GM21360 (cell line): ENCODE measurements at regions not wholly inside any gene's neighbourhood (a gene's known extent, or its start where the extent isn't known, plus 50 kb on each side); places are given as distances from the start of the nearest gene placed in this dataset.
"Not testable (repeated sequence)": the region's sequence is repeated elsewhere in the genome, so short reads cannot be mapped to it uniquely, and the experiment has no call there.

Experiments used
- ATAC-seq: cut with Tn5 transposase; IDR thresholded peaks from one replicate; pipeline ENCODE4 v1.9.1; 2021; ENCODE audit warnings: mild to moderate bottlenecking, moderate library complexity; ENCODE audit not compliant: unreplicated experiment

DNA sequence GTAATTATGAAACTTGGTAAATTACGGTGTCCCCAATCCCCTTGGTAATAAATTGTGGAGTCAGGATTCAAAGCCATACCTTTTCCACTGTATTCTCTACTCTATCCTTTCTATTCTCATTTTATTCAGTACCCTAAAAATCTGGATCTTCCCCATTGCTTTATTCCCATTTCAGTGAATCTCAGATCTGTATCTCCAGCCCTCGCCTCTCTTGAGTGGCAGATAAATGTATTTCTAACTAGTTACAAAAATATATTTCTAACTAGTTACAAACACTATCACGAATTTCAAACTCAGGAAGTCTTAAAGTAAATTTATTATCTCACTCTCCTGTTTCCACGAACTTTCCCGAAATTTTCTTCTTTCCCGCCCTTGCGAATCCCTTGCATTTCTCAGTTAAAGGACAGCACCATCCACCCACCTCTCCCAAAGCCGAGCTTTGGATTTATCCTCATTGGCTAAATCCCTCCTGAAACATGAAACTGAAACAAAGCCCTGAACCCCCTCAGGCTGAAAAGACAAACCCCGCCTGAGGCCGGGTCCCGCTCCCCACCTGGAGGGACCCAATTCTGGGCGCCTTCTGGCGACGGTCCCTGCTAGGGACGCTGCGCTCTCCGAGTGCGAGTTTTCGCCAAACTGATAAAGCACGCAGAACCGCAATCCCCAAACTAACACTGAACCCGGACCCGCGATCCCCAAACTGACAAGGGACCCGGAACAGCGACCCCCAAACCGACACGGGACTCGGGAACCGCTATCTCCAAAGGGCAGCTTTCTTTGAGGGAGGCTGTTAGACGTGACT is 164.3 kb upstream of the PABPC3 start:
- ATAC-seq: no peak

GRCh38 chr13:24933106-24934023 is 162.6 kb upstream of the PABPC3 start:
- ATAC-seq: not testable (repeated sequence)

GRCh38 chr13:24934024-24934385 is 161.9 kb upstream of the PABPC3 start:
- ATAC-seq: not testable (repeated sequence)

- ATAC-seq: no peak
Measured at GRCh38 chr13:24938966-24939365, 157.0 kb upstream of the PABPC3 start.

DNA sequence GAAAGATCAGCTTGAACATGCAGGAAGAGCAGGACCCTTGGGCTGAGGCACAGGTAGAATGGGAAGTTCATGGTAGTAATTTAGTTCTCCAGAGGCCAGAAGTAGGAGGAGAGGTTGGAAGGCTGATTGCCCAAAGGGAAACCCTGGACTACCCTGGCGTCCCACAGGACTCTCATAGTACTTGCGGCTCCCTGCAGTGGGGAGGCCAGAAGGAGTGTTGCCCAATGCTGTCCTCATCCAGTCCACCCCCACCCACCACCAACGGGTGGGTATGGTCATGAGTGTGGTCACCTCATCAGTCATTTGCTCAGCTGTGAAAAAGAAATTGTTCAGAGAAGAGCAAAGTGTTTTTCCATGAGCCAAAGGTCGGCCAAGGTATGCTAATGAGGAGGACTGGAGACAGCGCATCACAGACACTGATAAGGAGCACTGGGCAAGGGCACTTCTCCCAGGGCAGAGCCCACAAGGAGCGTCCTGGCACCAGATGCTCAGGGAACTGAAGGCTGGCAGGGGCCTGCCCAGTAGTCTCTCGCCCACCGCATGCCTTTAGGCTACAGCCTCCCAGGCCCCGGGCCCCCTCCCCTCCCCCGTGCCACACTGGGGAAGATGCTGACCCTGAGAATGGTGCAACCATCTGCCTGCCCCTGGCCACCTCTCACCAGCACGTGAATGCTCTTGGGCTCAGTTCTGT is 154.8 kb upstream of the PABPC3 start:
- ATAC-seq: not testable (repeated sequence)

DNA sequence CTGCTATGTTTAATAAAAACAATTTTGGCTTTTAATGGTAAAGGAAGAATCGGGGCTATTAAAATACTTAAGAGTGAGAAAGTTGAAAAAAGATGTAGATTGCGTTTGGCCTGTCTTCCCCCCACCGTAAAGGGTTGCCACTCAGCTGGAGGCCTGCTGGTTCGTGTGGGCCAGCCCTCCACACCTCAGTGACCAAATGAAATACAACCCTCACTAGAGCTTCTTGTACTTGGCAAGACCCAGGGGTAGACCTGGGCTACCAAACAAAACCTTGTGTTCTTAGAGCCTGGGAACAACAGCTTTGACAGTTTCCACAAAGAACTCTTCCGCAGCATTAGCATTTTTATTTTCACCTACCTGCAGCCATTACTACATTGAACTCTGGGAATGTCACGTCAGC is 152.8 kb upstream of the PABPC3 start:
- ATAC-seq: no peak

DNA sequence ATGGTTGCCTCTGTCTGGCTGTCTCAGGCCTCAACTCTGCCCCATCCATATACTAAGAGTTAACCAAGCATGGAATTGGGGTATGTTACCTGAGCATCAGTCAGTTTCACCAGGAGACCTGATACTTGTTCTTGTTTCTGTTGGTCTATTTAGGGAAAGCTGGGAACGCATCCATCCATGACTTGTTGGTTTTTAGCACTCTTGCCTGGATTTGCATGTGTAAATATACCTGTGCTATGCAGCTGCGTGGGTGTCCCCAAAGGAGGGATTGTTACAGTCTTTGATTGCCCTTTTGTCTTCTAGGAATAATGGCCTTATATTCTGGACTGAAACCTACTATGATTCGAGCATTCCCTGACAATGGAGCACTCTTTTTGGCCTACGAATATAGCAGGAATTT is 151.9 kb upstream of the PABPC3 start:
- not testable (repeated sequence) for ATAC-seq

DNA sequence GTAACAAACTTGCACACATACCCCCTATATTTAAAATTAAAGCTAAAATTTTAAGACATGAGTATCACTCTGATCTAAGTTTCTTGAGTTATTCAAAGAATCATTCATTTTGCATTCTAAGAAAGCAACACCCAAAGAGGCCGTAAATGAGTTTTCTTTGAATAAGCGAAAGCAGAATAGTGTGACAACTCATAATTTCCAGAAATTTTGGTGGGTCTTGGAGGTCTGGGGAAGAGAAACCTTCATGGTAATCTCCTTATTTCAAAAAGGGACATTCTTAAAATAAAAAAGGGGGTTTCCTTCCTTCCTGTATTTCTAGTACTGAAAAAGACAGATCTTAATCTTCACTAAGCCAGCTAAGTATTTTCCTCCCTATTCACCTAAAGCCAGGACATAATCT is 147.0 kb upstream of the PABPC3 start:
- not testable (repeated sequence) for ATAC-seq

DNA sequence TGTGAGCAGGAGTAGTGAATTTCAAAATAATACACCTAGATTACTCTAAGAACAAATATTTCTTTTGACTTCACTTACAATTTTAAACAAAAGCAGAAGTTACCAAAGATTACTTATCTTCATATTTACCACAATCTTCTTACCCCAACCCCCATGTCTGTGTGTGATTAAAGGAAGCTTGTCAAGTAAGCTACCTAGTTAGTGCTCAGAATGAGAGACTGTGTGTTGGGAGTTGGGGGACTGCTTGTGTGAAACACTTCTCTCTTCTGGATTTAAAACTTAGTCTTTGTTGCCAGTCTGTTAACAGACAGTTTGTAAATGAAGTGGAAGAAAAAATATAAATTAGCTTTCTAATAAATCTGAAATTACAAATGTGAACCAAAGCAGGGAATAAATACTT is 145.3 kb upstream of the PABPC3 start:
- not testable (repeated sequence) for ATAC-seq

DNA sequence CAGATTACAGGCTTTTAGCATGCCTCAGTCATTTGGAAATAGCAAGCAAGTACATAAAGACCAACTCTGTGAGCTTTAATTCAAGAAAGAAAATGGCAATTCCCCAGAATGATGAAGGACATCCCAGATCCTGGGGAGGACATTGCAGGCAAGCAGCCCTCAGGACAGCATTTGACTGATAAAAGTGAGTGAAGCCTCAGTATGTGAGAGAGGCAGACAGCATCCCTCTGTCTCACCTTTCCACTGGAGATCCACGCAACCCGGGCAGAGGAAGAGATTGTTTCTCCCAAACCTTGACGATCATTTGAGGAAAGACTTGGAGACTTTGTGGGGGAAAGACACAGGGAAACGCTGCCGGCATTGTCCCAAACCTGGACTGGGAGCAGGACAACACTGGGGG is 128.0 kb upstream of the PABPC3 start:
- not testable (repeated sequence) for ATAC-seq

- not testable (repeated sequence) for ATAC-seq
Measured at GRCh38 chr13:24968416-24968815, 127.5 kb upstream of the PABPC3 start.

GRCh38 chr13:24973102-24973501 is 122.8 kb upstream of the PABPC3 start:
- not testable (repeated sequence) for ATAC-seq

DNA sequence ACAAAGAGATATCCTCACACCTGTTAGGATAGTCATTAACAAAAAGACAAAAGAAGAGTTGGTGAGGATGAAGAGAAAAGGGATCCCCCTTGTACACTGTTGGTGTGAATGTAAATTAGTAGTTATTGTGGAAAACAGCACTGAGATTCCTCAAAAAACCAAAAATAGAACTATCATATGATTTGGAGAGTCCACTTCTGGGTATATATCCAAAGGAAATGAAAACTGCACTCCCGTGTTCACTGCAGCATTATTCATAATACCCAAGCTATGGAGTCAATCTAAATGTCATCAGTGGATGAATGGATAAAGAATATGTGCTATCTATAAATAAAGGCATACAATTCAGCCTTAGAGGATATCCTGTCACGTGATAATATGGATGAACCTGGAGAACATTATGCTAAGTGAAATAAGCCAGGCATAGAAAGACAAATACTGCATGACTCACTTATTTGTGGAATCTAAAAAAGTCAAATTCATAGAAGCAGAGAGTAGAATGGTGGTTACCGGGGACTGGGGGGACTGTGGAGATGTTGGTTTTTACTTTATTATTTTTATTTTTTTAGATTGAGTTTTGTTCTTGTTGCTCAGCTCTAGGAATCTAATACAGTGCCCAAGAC is 114.6 kb upstream of the PABPC3 start:
- ATAC-seq: not testable (repeated sequence)

GRCh38 chr13:24982333-24982999 is 113.5 kb upstream of the PABPC3 start:
- no peak for ATAC-seq

GRCh38 chr13:24983094-24983493 is 112.8 kb upstream of the PABPC3 start:
- no peak for ATAC-seq

DNA sequence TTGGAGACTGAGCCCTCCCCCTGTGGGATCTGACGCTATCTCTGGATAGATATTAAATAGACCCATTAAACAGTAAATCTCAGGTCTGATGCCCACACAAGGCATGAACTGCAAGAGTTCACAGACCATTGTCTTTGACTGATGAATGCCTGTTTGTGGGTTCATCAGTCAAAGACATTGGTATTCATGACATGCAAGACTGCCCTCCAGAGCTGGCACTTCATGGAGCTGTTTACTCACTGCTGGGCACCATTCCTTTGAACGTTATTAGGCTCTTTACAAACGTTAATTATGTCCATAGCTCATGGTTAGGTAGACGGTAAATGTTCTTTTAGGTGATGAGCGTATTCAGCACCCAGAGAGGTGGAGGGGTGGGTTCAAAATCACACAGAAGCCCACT is 111.8 kb upstream of the PABPC3 start:
- ATAC-seq: no peak

- no peak for ATAC-seq
Measured at GRCh38 chr13:24985107-24985506, 110.8 kb upstream of the PABPC3 start.

DNA sequence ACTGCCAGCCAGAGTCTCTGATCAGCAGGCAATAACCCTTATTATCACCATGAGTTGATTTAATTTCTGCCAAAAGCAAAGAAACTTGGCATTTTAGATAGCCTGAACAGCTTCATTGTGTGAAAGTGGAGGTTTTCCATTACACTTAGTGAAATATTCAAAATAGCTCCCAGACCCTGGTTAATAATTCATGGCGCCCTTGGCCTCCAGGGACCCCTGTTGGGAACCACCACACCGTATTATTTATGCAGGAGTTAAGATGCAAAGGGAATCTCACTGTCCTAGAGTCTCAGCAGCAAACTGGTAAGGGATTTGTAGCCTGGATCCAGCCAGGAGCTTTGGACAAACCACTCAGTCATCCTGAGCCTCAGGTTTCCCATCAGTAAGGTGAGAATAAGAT is 110.0 kb upstream of the PABPC3 start:
- no peak for ATAC-seq

- ATAC-seq: no peak
Measured at GRCh38 chr13:24986826-24987225, 109.1 kb upstream of the PABPC3 start.

GRCh38 chr13:24989959-24990358 is 106.0 kb upstream of the PABPC3 start:
- not testable (repeated sequence) for ATAC-seq
